Astrocyte (in vitro differentiated cells and primary cell): ENCODE measurements at regions not wholly inside any gene's neighbourhood (a gene's known extent, or its start where the extent isn't known, plus 50 kb on each side); places are given as distances from the start of the nearest gene placed in this dataset.

Experiments
- EZH2 ChIP-seq: IDR thresholded peaks from 2 replicates; pipeline ENCODE4 v1.6.1; 2012; ENCODE audit warnings: mild to moderate bottlenecking, low read length, inconsistent platforms; ENCODE audit not compliant: insufficient read depth
- TF ChIP-seq, protein P1 (sequence below): IDR thresholded peaks from 2 replicates; pipeline ENCODE4 v1.5.1; 2011; ENCODE audit warnings: low read depth, mild to moderate bottlenecking, inconsistent platforms, low read length, moderate library complexity; ENCODE audit not compliant: insufficient read depth

DNA sequence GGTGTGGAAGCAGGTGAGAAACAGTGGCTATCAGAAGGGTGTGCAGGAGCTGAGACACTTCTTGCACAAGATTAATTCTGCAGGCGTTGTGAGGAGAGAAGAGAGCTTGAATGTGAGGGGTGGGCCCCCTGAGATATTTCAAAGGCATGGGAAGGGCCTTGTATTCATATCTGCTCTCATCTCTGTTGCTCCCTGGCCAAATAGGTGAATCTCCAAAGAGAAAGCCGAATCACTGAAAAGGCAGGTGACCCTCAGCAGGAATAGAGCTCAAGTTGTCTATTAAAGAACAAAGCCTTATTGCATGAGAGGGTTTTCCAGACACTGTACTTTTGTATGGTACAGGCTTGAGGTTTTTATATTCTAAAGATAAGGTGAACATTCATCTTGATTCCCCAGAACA is 373.1 kb downstream of the TMEM114 start:
- TF ChIP-seq EZH2, result no peak
- TF ChIP-seq, protein P1, sequence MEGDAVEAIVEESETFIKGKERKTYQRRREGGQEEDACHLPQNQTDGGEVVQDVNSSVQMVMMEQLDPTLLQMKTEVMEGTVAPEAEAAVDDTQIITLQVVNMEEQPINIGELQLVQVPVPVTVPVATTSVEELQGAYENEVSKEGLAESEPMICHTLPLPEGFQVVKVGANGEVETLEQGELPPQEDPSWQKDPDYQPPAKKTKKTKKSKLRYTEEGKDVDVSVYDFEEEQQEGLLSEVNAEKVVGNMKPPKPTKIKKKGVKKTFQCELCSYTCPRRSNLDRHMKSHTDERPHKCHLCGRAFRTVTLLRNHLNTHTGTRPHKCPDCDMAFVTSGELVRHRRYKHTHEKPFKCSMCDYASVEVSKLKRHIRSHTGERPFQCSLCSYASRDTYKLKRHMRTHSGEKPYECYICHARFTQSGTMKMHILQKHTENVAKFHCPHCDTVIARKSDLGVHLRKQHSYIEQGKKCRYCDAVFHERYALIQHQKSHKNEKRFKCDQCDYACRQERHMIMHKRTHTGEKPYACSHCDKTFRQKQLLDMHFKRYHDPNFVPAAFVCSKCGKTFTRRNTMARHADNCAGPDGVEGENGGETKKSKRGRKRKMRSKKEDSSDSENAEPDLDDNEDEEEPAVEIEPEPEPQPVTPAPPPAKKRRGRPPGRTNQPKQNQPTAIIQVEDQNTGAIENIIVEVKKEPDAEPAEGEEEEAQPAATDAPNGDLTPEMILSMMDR, result no peak
